Tongue (tissue), 1 donor: ENCODE measurements at regions not wholly inside any gene's neighbourhood (a gene's known extent, or its start where the extent isn't known, plus 50 kb on each side); places are given as distances from the start of the nearest gene placed in this dataset.
"Not testable (repeated sequence)": the region's sequence is repeated elsewhere in the genome, so short reads cannot be mapped to it uniquely, and the experiment has no call there.

ENCODE experiments used
- DNase-seq: peaks from one replicate; pipeline ENCODE4 v3.0.0-alpha.2; 2015

- DNase-seq = no peak
Measured at GRCh38 chr5:44048276-44048984, 340.8 kb downstream of the FGF10 start.

- DNase-seq = peak; percentile 65
Measured at GRCh38 chr5:44046619-44047364, 342.4 kb downstream of the FGF10 start.

GRCh38 chr5:44044549-44044948, 344.7 kb downstream of the FGF10 start:
- DNase-seq = not testable (repeated sequence)

GRCh38 chr5:44028226-44028625, 361.0 kb downstream of the FGF10 start:
- no peak for DNase-seq

- DNase-seq = no peak
Measured at GRCh38 chr5:44022622-44023021, 366.6 kb downstream of the FGF10 start.

GRCh38 chr5:44011518-44011917, 377.7 kb downstream of the FGF10 start:
- no peak for DNase-seq

GRCh38 chr5:44002381-44002901, 386.8 kb downstream of the FGF10 start:
- DNase-seq = no peak

GRCh38 chr5:44001675-44002380, 387.4 kb downstream of the FGF10 start:
- DNase-seq = no peak

GRCh38 chr5:44001236-44001635, 388.0 kb downstream of the FGF10 start:
- no peak for DNase-seq

- peak; percentile 57 for DNase-seq
Measured at GRCh38 chr5:43997647-43998272, 391.5 kb downstream of the FGF10 start.

- no peak for DNase-seq
Measured at GRCh38 chr5:43996221-43996620, 393.0 kb downstream of the FGF10 start.

GRCh38 chr5:43994352-43994708, 391.4 kb downstream of the NNT start:
- DNase-seq = peak; percentile 13

GRCh38 chr5:43993634-43994351, 390.8 kb downstream of the NNT start:
- DNase-seq = peak; percentile 17

- no peak for DNase-seq
Measured at GRCh38 chr5:43985411-43985810, 382.4 kb downstream of the NNT start.

- DNase-seq = no peak
Measured at GRCh38 chr5:43981556-43981955, 378.6 kb downstream of the NNT start.

GRCh38 chr5:43973908-43974307, 370.9 kb downstream of the NNT start:
- no peak for DNase-seq

GRCh38 chr5:43973318-43973717, 370.3 kb downstream of the NNT start:
- DNase-seq = no peak

GRCh38 chr5:43967165-43967564, 364.2 kb downstream of the NNT start:
- no peak for DNase-seq

- DNase-seq = no peak
Measured at GRCh38 chr5:43959144-43959543, 356.2 kb downstream of the NNT start.

GRCh38 chr5:43947935-43948334, 345.0 kb downstream of the NNT start:
- no peak for DNase-seq

GRCh38 chr5:43941806-43942205, 338.8 kb downstream of the NNT start:
- no peak for DNase-seq

GRCh38 chr5:43940562-43940961, 337.6 kb downstream of the NNT start:
- no peak for DNase-seq
